ENCODE measurements at regions not wholly inside any gene's neighbourhood (a gene's known extent, or its start where the extent isn't known, plus 50 kb on each side); places are given as distances from the start of the nearest gene placed in this dataset.

GRCh38 chr5:126693806-126694205 is 83.1 kb upstream of the LMNB1 start:
- Histone ChIP-seq H3K23ac (ENCODE audit: insufficient read length, low read depth, low read length) (no peak overlapping the region), H2AFZ (ENCODE audit: low read length) (no peak overlapping the region), H3K23me2 (ENCODE audit: insufficient read length, low read depth, low read length, poor library complexity, severe bottlenecking) (no peaks in the 10 kb centered on the region), H3K79me1 (ENCODE audit: insufficient read depth, low read depth, low read length, poor library complexity, severe bottlenecking) (no peaks in the 10 kb centered on the region), H3K9me3 (ENCODE audit: control insufficient read depth, low read depth, low read length) (no peaks in the 10 kb centered on the region), H2BK20ac (ENCODE audit: low read depth, low read length, poor library complexity, severe bottlenecking) (no peak overlapping the region), H4K5ac (ENCODE audit: insufficient read length, low read depth, low read length) (no peak overlapping the region), H3K18ac (ENCODE audit: insufficient read length, low read depth, low read length) (no peak overlapping the region), H3K27ac (ENCODE audit: insufficient read length, low read depth, low read length) (no peak overlapping the region), H2BK5ac (ENCODE audit: insufficient read length, low read length) (no peak overlapping the region), H3K56ac (ENCODE audit: insufficient read length, low read depth, low read length) (no peak overlapping the region), H3T11ph (ENCODE audit: low read length) (no peak overlapping the region), H3K14ac (ENCODE audit: insufficient read depth, low read length) (no peak overlapping the region), H3K4ac (ENCODE audit: low read depth, low read length) (no peak overlapping the region), H3K9ac (ENCODE audit: extremely low read depth, insufficient read length, low read length) (no peak overlapping the region), H4K20me1 (ENCODE audit: control insufficient read depth, insufficient read depth, insufficient read length) (no peaks in the 10 kb centered on the region), H2BK120ac (ENCODE audit: low read depth, low read length, poor library complexity, severe bottlenecking) (no peak overlapping the region), H3K4me1 (ENCODE audit: insufficient read depth, low read length) (no peaks in the 10 kb centered on the region), H4K91ac (ENCODE audit: insufficient read length, low read depth, low read length) (no peak overlapping the region), H3K4me2 (ENCODE audit: insufficient read depth, insufficient read length, low read length) (no peak overlapping the region), H4K8ac (replicated peaks; ENCODE audit: insufficient read length, low read depth, low read length) (no peak overlapping the region), H2AK5ac (ENCODE audit: insufficient read length, low read length) (no peak overlapping the region), H3K79me2 (ENCODE audit: insufficient read depth, low read length) (no peaks in the 10 kb centered on the region), H2BK15ac (ENCODE audit: low read depth, low read length) (no peak overlapping the region), H2BK12ac (ENCODE audit: insufficient read length, low read depth, low read length) (no peak overlapping the region), H3K27me3 (ENCODE audit: insufficient read depth, low read length) (no peaks in the 10 kb centered on the region)
- no peak overlapping the region; a peak in 1 of 7 replicates for H3K27ac Mint-ChIP-seq
- no peak for TF ChIP-seq CTCF (conservative IDR thresholded peaks at IDR 0.05)
- no peak overlapping the region for H3K4me3 Mint-ChIP-seq
- no peaks in the 10 kb centered on the region for H3K36me3 Mint-ChIP-seq (ENCODE audit: insufficient read depth in 1 of 3, low read depth in 3 of 3)
- no CpG with 5 or more reads among the region's 1 CpG for WGBS (ENCODE audit: extremely low coverage, insufficient read length, low lambda C conversion rate)
- no peaks in the 10 kb centered on the region for H3K4me1 Mint-ChIP-seq
- no peaks in the 10 kb centered on the region for H3K9me3 Mint-ChIP-seq
- no peak for DNase-seq
- H3K27me3 Mint-ChIP-seq (ENCODE audit: low read depth) = no peaks in the 10 kb centered on the region
